DND-41 (cell line): ENCODE measurements at regions not wholly inside any gene's neighbourhood (a gene's known extent, or its start where the extent isn't known, plus 50 kb on each side); places are given as distances from the start of the nearest gene placed in this dataset.

ENCODE experiments used
- CTCF ChIP-seq: IDR thresholded peaks from 2 replicates; pipeline ENCODE4 v1.5.1; 2012; ENCODE audit warnings: borderline replicate concordance, low read length, moderate library complexity, mild to moderate bottlenecking; ENCODE audit not compliant: poor library complexity, severe bottlenecking; ENCODE audit errors: extremely low read depth
- EZH2 ChIP-seq: IDR thresholded peaks from 3 replicates; pipeline ENCODE4 v1.6.1; 2012; ENCODE audit warnings: borderline replicate concordance, low read depth, mild to moderate bottlenecking, moderate library complexity, low read length, inconsistent platforms; ENCODE audit not compliant: severe bottlenecking

GRCh38 chr20:22672191-22672590 lies 87.8 kb upstream of the FOXA2 start:
- TF ChIP-seq CTCF, result no peak
- no peak for TF ChIP-seq EZH2
